SK-N-SH (cell line): ENCODE measurements at regions not wholly inside any gene's neighbourhood (a gene's known extent, or its start where the extent isn't known, plus 50 kb on each side); places are given as distances from the start of the nearest gene placed in this dataset.

Source experiments
- CTCF ChIA-PET: fragments of 300-600, 350-600 bp; formaldehyde crosslinking; extraction: SDS; loops from one replicate; lab custom pipeline; 2021; lab: Yijun Ruan, JAX
- POLR2A ChIA-PET: fragments of 350-600 bp; sonication (Branson Sonifier 250); formaldehyde crosslinking; extraction: SDS; loops from one replicate; lab custom pipeline; 2020; ENCODE audit warnings: antibody characterized with exemption, inconsistent platforms; lab: Yijun Ruan, JAX
- DNase-seq: peaks from one replicate; pipeline ENCODE4 v3.0.0; 2012
- H2AFZ ChIP-seq: fragments of 200-600 bp; sonication (generic); 2 replicates; pipeline ENCODE4 v1.8.1; 2016; ENCODE audit warnings: antibody characterized with exemption, mild to moderate bottlenecking, low read depth
- H3F3A ChIP-seq: fragments of 200-600 bp; sonication (generic); replicated peaks from 2 replicates; pipeline ENCODE3; 2016; ENCODE audit warnings: antibody characterized with exemption, mild to moderate bottlenecking; ENCODE audit not compliant: insufficient read depth
- H3K27ac ChIP-seq, 2 experiments: fragments of 200-500 bp in 1 of 2; fragments of 200-600 bp in 1 of 2; sonication (Bioruptor generic) in 1 of 2; sonication (generic), shearing (Covaris generic) in 1 of 2; 2 replicates each; pipeline versions ENCODE4 v1.5.1 to v1.6.1; 2014 to 2016; ENCODE audit warnings: low read depth in 2 of 2, inconsistent platforms in 1 of 2, low read length in 1 of 2, mild to moderate bottlenecking in 1 of 2, mixed read lengths in 1 of 2
- H3K27me3 ChIP-seq: fragments of 200-600 bp; sonication (generic), shearing (Covaris generic); 2 replicates; pipeline ENCODE4 v1.6.1; 2016; ENCODE audit warnings: mixed run types; ENCODE audit not compliant: insufficient read depth
- H3K36me3 ChIP-seq, 2 experiments: fragments of 200-500 bp in 1 of 2; fragments of 200-600 bp in 1 of 2; sonication (Bioruptor generic) in 1 of 2; sonication (generic) in 1 of 2; replicated peaks in 1 of 2; 2 replicates each; pipeline versions ENCODE3 to v1.5.1; 2014 to 2016; ENCODE audit warnings: low read length in 1 of 2, mild to moderate bottlenecking in 1 of 2; ENCODE audit not compliant: insufficient read depth in 2 of 2, control insufficient read depth in 1 of 2
- H3K4me1 ChIP-seq, 2 experiments: fragments of 200-500 bp in 1 of 2; fragments of 200-600 bp in 1 of 2; sonication (Bioruptor generic) in 1 of 2; sonication (generic), shearing (Covaris generic) in 1 of 2; 2 replicates each; pipeline versions ENCODE4 v1.5.1 to v1.6.1; 2014 to 2016; ENCODE audit warnings: low read depth in 1 of 2, low read length in 1 of 2, mixed run types in 1 of 2; ENCODE audit not compliant: insufficient read depth in 2 of 2, control insufficient read depth in 1 of 2
- H3K4me2 ChIP-seq: fragments of 200-600 bp; sonication (generic), shearing (Covaris generic); 2 replicates; pipeline ENCODE4 v1.6.1; 2017; ENCODE audit warnings: mixed run types
- H3K4me3 ChIP-seq, 2 experiments: fragments of 200-500 bp in 1 of 2; fragments of 200-600 bp in 1 of 2; sonication (Bioruptor generic) in 1 of 2; sonication (generic), shearing (Covaris generic) in 1 of 2; 2 replicates each; pipeline versions ENCODE4 v1.5.1 to v1.8.1; 2014 to 2016; ENCODE audit warnings: low read depth in 2 of 2, inconsistent platforms in 1 of 2, low read length in 1 of 2, mild to moderate bottlenecking in 1 of 2, mixed read lengths in 1 of 2, moderate library complexity in 1 of 2
- H3K79me2 ChIP-seq: fragments of 200-600 bp; sonication (generic); 2 replicates; pipeline ENCODE4 v1.8.1; 2017; ENCODE audit warnings: mild to moderate bottlenecking; ENCODE audit not compliant: insufficient read depth
- H3K9ac ChIP-seq: fragments of 200-600 bp; sonication (generic); 2 replicates; pipeline ENCODE4 v1.6.1; 2017; ENCODE audit warnings: mixed run types
- H3K9me2 ChIP-seq: fragments of 200-600 bp; sonication (generic); 2 replicates; pipeline ENCODE4 v1.6.1; 2017; ENCODE audit warnings: mixed run types
- H3K9me3 ChIP-seq: fragments of 200-600 bp; sonication (generic); 2 replicates; pipeline ENCODE4 v1.6.1; 2017; ENCODE audit warnings: mixed run types, mild to moderate bottlenecking, moderate library complexity
- H4K20me1 ChIP-seq: fragments of 200-600 bp; sonication (generic); 2 replicates; pipeline ENCODE4 v1.6.1; 2017; ENCODE audit warnings: mild to moderate bottlenecking, mixed run types; ENCODE audit not compliant: insufficient read depth
- CHD2 ChIP-seq: fragments of 150-350 bp; IDR thresholded peaks from 2 replicates; pipeline ENCODE4 v1.6.1; 2018; ENCODE audit warnings: low read length; ENCODE audit not compliant: partially characterized antibody
- EP300 ChIP-seq, 2 experiments: IDR thresholded peaks; 2 replicates each; pipeline versions ENCODE4 v1.4.0 to v1.6.1; 2012; ENCODE audit warnings: borderline replicate concordance in 1 of 2, low read depth in 1 of 2, low read length in 1 of 2
- GABPA ChIP-seq: IDR thresholded peaks from 2 replicates; pipeline ENCODE4 v1.4.0; 2012; ENCODE audit warnings: low read depth, mild to moderate bottlenecking
- MXI1 ChIP-seq: IDR thresholded peaks from 2 replicates; pipeline ENCODE4 v1.6.1; 2012; ENCODE audit warnings: mild to moderate bottlenecking, low read depth, low read length, improper control_type of control experiment
- RCOR1 ChIP-seq: fragments of 150-350 bp; IDR thresholded peaks from 2 replicates; pipeline ENCODE4 v1.6.1; 2017; ENCODE audit warnings: antibody characterized with exemption, low read length
- RXRA ChIP-seq: IDR thresholded peaks from 2 replicates; pipeline ENCODE4 v1.4.0; 2012; ENCODE audit warnings: low read depth, mild to moderate bottlenecking, borderline replicate concordance
- TAF1 ChIP-seq: IDR thresholded peaks from 2 replicates; pipeline ENCODE4 v1.6.1; 2012; ENCODE audit warnings: low read depth, mild to moderate bottlenecking, low read length, moderate library complexity, borderline replicate concordance
- YY1 ChIP-seq: IDR thresholded peaks from 2 replicates; pipeline ENCODE4 v1.4.0; 2012; ENCODE audit warnings: low read depth, mild to moderate bottlenecking
- WGBS: methylation state at CpG from one replicate; pipeline ENCODE4 v1.1.6; 2017; ENCODE audit warnings: low lambda C conversion rate; 5-methylcytosine and 5-hydroxymethylcytosine counted together
- TF ChIP-seq, protein P1 (sequence below): IDR thresholded peaks from 2 replicates; pipeline ENCODE4 v1.4.0; 2012; ENCODE audit warnings: low read depth, borderline replicate concordance
- TF ChIP-seq, protein P2 (sequence below): IDR thresholded peaks from 2 replicates; pipeline ENCODE4 v1.4.0; 2012; ENCODE audit warnings: low read depth
- TF ChIP-seq, protein P3 (sequence below): IDR thresholded peaks from 2 replicates; pipeline ENCODE4 v1.4.0; 2012; ENCODE audit warnings: low read depth, borderline replicate concordance

- Histone ChIP-seq H3K36me3 (no peaks in the 10 kb centered on the region), H3K27me3 (no peaks in the 10 kb centered on the region; the same call in 1 of the 2 replicates), H2AFZ (no peak overlapping the region), H4K20me1 (no peaks in the 10 kb centered on the region), H3K9me2 (no peaks in the 10 kb centered on the region), H3K27ac (no peak overlapping the region), H3K79me2 (no peaks in the 10 kb centered on the region), H3K4me1 (no peaks in the 10 kb centered on the region), H3K9ac (no peak overlapping the region), H3F3A (no peaks in the 10 kb centered on the region), H3K4me2 (no peak overlapping the region), H3K4me3 (no peak overlapping the region), H3K9me3 (no peaks in the 10 kb centered on the region)
- DNase-seq: no peak
- ChIA-PET POLR2A (no interaction called here), CTCF (interaction anchor here (1.1 to 6.2 kb wide), 4 partner anchors 15 to 24 kb away, joined by 3 to 62 read pairs (median 6); no protein-coding TSS in a partner anchor)
- WGBS: 33% methylated on average over 2 of the region's 2 CpGs
- TF ChIP-seq GABPA: no peak
- no peak for TF ChIP-seq MXI1
- no peak for TF ChIP-seq CHD2
- TF ChIP-seq RXRA: no peak
- TF ChIP-seq RCOR1: no peak
- TF ChIP-seq TAF1: no peak
- no peak for TF ChIP-seq EP300 (IDR thresholded peaks at IDR 0.05; ENCODE audit: borderline replicate concordance in 1 of 2, low read depth in 1 of 2, low read length in 1 of 2)
- TF ChIP-seq, protein P1, sequence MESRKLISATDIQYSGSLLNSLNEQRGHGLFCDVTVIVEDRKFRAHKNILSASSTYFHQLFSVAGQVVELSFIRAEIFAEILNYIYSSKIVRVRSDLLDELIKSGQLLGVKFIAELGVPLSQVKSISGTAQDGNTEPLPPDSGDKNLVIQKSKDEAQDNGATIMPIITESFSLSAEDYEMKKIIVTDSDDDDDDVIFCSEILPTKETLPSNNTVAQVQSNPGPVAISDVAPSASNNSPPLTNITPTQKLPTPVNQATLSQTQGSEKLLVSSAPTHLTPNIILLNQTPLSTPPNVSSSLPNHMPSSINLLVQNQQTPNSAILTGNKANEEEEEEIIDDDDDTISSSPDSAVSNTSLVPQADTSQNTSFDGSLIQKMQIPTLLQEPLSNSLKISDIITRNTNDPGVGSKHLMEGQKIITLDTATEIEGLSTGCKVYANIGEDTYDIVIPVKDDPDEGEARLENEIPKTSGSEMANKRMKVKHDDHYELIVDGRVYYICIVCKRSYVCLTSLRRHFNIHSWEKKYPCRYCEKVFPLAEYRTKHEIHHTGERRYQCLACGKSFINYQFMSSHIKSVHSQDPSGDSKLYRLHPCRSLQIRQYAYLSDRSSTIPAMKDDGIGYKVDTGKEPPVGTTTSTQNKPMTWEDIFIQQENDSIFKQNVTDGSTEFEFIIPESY: no peak
- TF ChIP-seq, protein P2, sequence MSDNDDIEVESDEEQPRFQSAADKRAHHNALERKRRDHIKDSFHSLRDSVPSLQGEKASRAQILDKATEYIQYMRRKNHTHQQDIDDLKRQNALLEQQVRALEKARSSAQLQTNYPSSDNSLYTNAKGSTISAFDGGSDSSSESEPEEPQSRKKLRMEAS: no peak
- no peak for TF ChIP-seq YY1
Measured at GRCh38 chr12:125201940-125202339, 136.7 kb downstream of the AACS start.

DNA sequence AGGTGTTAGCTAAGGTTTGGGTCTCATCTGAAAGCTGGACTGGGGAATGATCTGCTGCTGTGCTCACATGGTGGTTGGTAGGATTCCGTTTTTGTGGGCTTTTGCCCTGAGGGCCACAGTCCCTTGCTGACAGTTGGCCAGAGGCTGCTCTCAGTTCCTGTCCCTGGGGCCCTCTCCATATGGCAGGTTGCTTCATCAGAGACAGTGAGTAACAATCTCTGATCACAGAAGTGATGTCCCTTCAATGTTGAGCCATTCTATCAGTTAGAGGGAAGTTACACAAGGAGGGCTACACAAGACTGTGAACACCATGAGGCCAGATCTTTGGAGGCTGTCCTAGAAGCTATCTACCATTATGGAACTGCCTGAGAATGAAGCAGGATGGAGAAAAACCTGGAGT, 137.2 kb downstream of the AACS start:
- Histone ChIP-seq H3K27me3 (no peaks in the 10 kb centered on the region; the same call in 1 of the 2 replicates), H3K27ac (no peak overlapping the region), H3K4me2 (no peak overlapping the region), H3K9me3 (no peaks in the 10 kb centered on the region), H3K4me3 (no peak overlapping the region), H4K20me1 (no peaks in the 10 kb centered on the region), H2AFZ (no peak overlapping the region), H3K36me3 (no peaks in the 10 kb centered on the region), H3K9me2 (no peaks in the 10 kb centered on the region), H3K9ac (no peak overlapping the region), H3F3A (no peaks in the 10 kb centered on the region), H3K79me2 (no peaks in the 10 kb centered on the region), H3K4me1 (no peaks in the 10 kb centered on the region)
- ChIA-PET POLR2A (no interaction called here), CTCF (interaction anchor here (0.6 to 6.2 kb wide), 10 partner anchors 9 to 295 kb away, joined by 3 to 62 read pairs (median 4); no protein-coding TSS in a partner anchor)
- DNase-seq: no peak
- WGBS: 11% methylated on average over 1 of the region's 1 CpG
- TF ChIP-seq, protein P3, sequence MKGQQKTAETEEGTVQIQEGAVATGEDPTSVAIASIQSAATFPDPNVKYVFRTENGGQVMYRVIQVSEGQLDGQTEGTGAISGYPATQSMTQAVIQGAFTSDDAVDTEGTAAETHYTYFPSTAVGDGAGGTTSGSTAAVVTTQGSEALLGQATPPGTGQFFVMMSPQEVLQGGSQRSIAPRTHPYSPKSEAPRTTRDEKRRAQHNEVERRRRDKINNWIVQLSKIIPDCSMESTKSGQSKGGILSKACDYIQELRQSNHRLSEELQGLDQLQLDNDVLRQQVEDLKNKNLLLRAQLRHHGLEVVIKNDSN: no peak
